GM21390 (cell line): ENCODE measurements at regions not wholly inside any gene's neighbourhood (a gene's known extent, or its start where the extent isn't known, plus 50 kb on each side); places are given as distances from the start of the nearest gene placed in this dataset.
"Not testable (repeated sequence)": the region's sequence is repeated elsewhere in the genome, so short reads cannot be mapped to it uniquely, and the experiment has no call there.

Experiments
- ATAC-seq: cut with Tn5 transposase; IDR thresholded peaks from one replicate; pipeline ENCODE4 v1.9.1; 2021; ENCODE audit not compliant: unreplicated experiment

- ATAC-seq: not testable (repeated sequence)
Observed at GRCh38 chr9:103611950-103612349, 482.2 kb upstream of the SMC2 start.

- ATAC-seq: no peak
Observed at GRCh38 chr9:103615994-103616393, 478.1 kb upstream of the SMC2 start.

- ATAC-seq: no peak
Observed at GRCh38 chr9:103617046-103617445, 477.1 kb upstream of the SMC2 start.

- no peak for ATAC-seq
Observed at GRCh38 chr9:103625161-103625804, 468.8 kb upstream of the SMC2 start.

- no peak for ATAC-seq
Observed at GRCh38 chr9:103627731-103628130, 466.4 kb upstream of the SMC2 start.

GRCh38 chr9:103649086-103649485 lies 445.0 kb upstream of the SMC2 start:
- no peak for ATAC-seq

GRCh38 chr9:103658156-103658555 lies 436.0 kb upstream of the SMC2 start:
- no peak for ATAC-seq

GRCh38 chr9:103660830-103661229 lies 433.3 kb upstream of the SMC2 start:
- no peak for ATAC-seq

- no peak for ATAC-seq
Observed at GRCh38 chr9:103661663-103662062, 432.4 kb upstream of the SMC2 start.

GRCh38 chr9:103669296-103669695 lies 424.8 kb upstream of the SMC2 start:
- no peak for ATAC-seq

- ATAC-seq: no peak
Observed at GRCh38 chr9:103674271-103674670, 419.8 kb upstream of the SMC2 start.

GRCh38 chr9:103680581-103680980 lies 413.5 kb upstream of the SMC2 start:
- ATAC-seq: no peak

GRCh38 chr9:103681435-103681834 lies 412.7 kb upstream of the SMC2 start:
- ATAC-seq: no peak

- ATAC-seq: no peak
Observed at GRCh38 chr9:103700195-103700962, 393.7 kb upstream of the SMC2 start.

- ATAC-seq: no peak
Observed at GRCh38 chr9:103702572-103702971, 391.5 kb upstream of the SMC2 start.

- no peak for ATAC-seq
Observed at GRCh38 chr9:103707181-103707580, 386.9 kb upstream of the SMC2 start.

GRCh38 chr9:103709366-103709765 lies 384.7 kb upstream of the SMC2 start:
- ATAC-seq: no peak

- ATAC-seq: no peak
Observed at GRCh38 chr9:103713631-103714030, 380.5 kb upstream of the SMC2 start.

GRCh38 chr9:103714992-103715391 lies 379.1 kb upstream of the SMC2 start:
- no peak for ATAC-seq

GRCh38 chr9:103721056-103721455 lies 373.1 kb upstream of the SMC2 start:
- no peak for ATAC-seq

GRCh38 chr9:103730866-103731265 lies 363.2 kb upstream of the SMC2 start:
- ATAC-seq: no peak

GRCh38 chr9:103731541-103731940 lies 362.6 kb upstream of the SMC2 start:
- ATAC-seq: no peak

GRCh38 chr9:103734471-103734870 lies 359.6 kb upstream of the SMC2 start:
- no peak for ATAC-seq
